ENCODE measurements at regions not wholly inside any gene's neighbourhood (a gene's known extent, or its start where the extent isn't known, plus 50 kb on each side); places are given as distances from the start of the nearest gene placed in this dataset.
"Not testable (repeated sequence)": the region's sequence is repeated elsewhere in the genome, so short reads cannot be mapped to it uniquely, and the experiment has no call there.

DNA sequence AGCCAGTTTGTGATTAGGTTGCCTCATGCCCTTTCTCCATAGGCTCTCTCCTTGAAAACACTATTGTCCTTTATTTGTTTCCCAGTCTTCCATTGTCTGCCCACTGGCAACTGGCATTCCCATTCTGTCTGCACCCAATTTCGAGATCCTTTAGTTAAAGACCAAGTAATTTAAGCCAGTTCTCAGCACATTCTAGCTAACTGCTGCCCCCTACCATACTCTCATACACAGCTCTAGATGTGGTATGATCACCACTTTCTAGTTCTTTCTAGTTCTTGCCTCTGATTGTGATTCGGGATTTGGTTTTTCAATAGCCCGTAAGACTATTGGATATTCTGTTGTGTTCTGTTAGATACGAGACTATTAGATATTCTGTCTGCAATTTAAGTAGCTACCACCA is 135.8 kb upstream of the TRPC5 start:
- ChIA-PET POLR2A (no interaction called here), CTCF (no interaction called here)
- no peak for DNase-seq (ENCODE audit: extremely low spot score)
- TF ChIP-seq SUZ12 (IDR thresholded peaks at IDR 0.05) (no peak), L3MBTL2 (conservative IDR thresholded peaks at IDR 0.05) (no peak), LEF1 (IDR thresholded peaks at IDR 0.05; ENCODE audit: borderline replicate concordance) (no peak), ELF4 (IDR thresholded peaks at IDR 0.05) (no peak), FOXK2 (IDR thresholded peaks at IDR 0.05) (no peak), BHLHE40 (IDR thresholded peaks at IDR 0.05; ENCODE audit: borderline replicate concordance) (no peak), TARDBP (IDR thresholded peaks at IDR 0.05) (no peak), FOXA1 (IDR thresholded peaks at IDR 0.05) (no peak), ARNT (IDR thresholded peaks at IDR 0.05) (no peak), CTBP1 (IDR thresholded peaks at IDR 0.05; ENCODE audit: borderline replicate concordance) (no peak)
- TF ChIP-seq, protein P1, sequence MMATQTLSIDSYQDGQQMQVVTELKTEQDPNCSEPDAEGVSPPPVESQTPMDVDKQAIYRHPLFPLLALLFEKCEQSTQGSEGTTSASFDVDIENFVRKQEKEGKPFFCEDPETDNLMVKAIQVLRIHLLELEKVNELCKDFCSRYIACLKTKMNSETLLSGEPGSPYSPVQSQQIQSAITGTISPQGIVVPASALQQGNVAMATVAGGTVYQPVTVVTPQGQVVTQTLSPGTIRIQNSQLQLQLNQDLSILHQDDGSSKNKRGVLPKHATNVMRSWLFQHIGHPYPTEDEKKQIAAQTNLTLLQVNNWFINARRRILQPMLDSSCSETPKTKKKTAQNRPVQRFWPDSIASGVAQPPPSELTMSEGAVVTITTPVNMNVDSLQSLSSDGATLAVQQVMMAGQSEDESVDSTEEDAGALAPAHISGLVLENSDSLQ (IDR thresholded peaks at IDR 0.05): no peak

DNA sequence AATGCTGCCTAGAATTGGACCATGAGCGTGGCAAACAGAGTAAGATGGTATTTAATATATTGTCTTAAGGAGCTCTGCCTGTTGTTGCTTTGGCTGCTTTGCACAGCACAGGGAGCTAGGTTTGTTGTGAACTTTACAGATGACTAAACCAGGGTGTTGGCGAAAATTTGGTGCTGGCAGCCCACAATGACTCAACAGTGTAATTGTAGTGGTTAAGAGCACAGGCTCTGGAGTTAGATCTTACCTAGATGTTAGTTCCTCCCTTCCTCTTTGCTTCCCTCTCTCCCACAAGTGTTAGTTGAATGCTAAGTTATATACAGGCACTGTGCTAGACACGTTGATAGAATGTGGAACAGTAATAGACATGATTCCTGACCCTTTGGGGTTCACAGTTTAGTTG is 128.9 kb upstream of the TRPC5 start:
- TF ChIP-seq CTBP1 (IDR thresholded peaks at IDR 0.05; ENCODE audit: borderline replicate concordance): no peak
- TF ChIP-seq BHLHE40 (IDR thresholded peaks at IDR 0.05; ENCODE audit: borderline replicate concordance): no peak
- no peak for TF ChIP-seq SP1 (IDR thresholded peaks at IDR 0.05)
- TF ChIP-seq ELF4 (IDR thresholded peaks at IDR 0.05): no peak
- no peak for TF ChIP-seq HDGF (IDR thresholded peaks at IDR 0.05; ENCODE audit: borderline replicate concordance)
- TF ChIP-seq, protein P1 (IDR thresholded peaks at IDR 0.05): no peak
- no peak for TF ChIP-seq ARNT (IDR thresholded peaks at IDR 0.05)
- CTCF ChIA-PET: no interaction called here
- DNase-seq (ENCODE audit: extremely low spot score): no peak
- POLR2A ChIA-PET: no interaction called here

DNA sequence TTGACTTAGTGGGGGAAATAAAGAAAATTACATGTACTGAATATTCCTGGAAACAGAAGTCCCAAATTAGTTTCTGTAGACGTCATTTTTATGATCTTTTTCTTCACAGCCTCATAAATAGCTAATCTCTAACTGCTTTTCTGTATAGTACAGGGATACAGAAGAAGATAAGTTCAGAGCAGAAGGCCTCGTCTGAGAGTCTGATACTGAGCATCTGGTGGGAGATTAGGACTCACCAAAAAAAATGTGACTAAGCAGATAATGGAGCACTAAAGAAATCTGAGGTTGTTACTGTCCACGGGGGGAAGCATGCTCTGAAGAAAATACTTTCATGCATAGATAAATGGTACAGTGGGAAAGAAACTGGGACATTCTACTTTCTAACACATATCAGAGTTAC is 115.3 kb upstream of the TRPC5 start:
- TF ChIP-seq CTBP1 (IDR thresholded peaks at IDR 0.05; ENCODE audit: borderline replicate concordance): no peak
- TF ChIP-seq ELF4 (IDR thresholded peaks at IDR 0.05): no peak
- TF ChIP-seq BHLHE40 (IDR thresholded peaks at IDR 0.05; ENCODE audit: borderline replicate concordance): no peak
- no peak for TF ChIP-seq L3MBTL2 (conservative IDR thresholded peaks at IDR 0.05)
- no peak for TF ChIP-seq FOXM1 (IDR thresholded peaks at IDR 0.05; ENCODE audit: borderline replicate concordance)
- TF ChIP-seq, protein P1 (IDR thresholded peaks at IDR 0.05): no peak
- TF ChIP-seq TARDBP (IDR thresholded peaks at IDR 0.05): no peak
- no peak for TF ChIP-seq LEF1 (IDR thresholded peaks at IDR 0.05; ENCODE audit: borderline replicate concordance)
- TF ChIP-seq SUZ12 (IDR thresholded peaks at IDR 0.05): no peak
- no peak for TF ChIP-seq NFRKB (IDR thresholded peaks at IDR 0.05)
- TF ChIP-seq SP1 (IDR thresholded peaks at IDR 0.05): no peak
- no peak for TF ChIP-seq ZNF384 (IDR thresholded peaks at IDR 0.05)
- TF ChIP-seq HDGF (IDR thresholded peaks at IDR 0.05; ENCODE audit: borderline replicate concordance): no peak
- no peak for TF ChIP-seq ARNT (IDR thresholded peaks at IDR 0.05)
- no peak for TF ChIP-seq FOXK2 (IDR thresholded peaks at IDR 0.05)
- no peak for TF ChIP-seq FOXA1 (IDR thresholded peaks at IDR 0.05)
- ChIA-PET POLR2A (no interaction called here), CTCF (no interaction called here)
- DNase-seq (ENCODE audit: extremely low spot score): no peak

DNA sequence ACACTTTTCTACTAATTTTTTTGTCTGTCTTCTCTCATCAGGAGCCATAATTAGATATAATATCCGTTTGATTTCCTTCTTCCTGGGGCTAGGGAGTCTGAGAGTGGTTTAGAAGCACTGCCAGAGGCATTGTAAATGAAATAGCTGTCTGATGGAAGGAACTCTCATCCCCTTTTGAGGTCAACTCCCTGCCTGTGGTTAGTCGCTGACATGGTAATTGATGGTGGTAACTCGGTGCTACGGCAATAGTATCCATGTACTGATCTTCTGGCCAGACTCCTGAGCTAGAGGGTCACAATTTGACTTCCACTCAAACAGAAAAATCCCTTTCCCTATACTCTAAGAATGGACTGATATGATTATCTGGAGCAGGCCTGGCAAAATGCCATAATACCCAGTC is 108.1 kb upstream of the TRPC5 start:
- POLR2A ChIA-PET: no interaction called here

DNA sequence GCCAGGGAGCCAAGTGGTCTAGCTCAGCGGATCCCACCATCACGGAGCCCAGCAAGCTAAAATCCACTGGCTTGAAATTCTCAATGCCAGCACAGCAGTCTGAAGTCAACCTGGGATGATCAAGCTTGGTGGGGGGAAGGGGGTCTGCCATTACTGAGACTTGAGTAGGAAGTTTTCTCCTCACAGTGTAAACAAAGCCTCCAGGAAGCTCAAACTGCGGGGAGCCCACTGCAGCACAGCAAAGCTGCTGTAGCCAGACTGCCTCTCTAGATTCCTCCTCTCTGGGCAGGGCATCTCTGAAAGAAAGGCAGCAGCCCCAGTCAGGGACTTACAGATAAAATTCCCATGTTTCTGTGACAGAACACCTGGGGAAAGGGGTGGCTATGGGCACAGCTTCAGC is 98.8 kb upstream of the TRPC5 start:
- CTCF ChIA-PET; DNase-seq (ENCODE audit: extremely low spot score); POLR2A ChIA-PET: not testable (repeated sequence)

More for the DNA sequence above, 108.1 kb upstream of the TRPC5 start:
- CTCF ChIA-PET: no interaction called here
- DNase-seq (ENCODE audit: extremely low spot score): no peak
- TF ChIP-seq FOXM1 (IDR thresholded peaks at IDR 0.05; ENCODE audit: borderline replicate concordance): no peak

DNA sequence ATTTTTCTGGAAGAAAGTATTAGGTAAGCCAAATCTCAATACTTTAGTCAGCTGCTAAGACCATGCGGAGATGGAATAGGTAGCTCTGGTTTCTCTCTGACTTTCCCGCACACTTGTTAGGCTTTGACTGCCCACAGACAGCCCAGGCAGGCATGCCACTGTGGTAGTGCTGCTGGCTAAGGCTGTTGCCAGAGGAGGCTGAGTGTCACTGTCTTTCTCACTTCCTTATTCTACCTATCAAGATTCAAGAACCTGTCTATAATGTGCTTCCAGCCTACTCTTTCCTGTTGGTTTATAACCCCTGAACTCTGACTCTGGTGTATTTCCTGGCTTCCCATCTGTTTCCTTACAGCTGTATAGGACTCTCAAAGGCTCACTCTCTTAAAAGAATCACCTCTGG is 81.8 kb upstream of the TRPC5 start:
- no peak for DNase-seq (ENCODE audit: extremely low spot score)
- TF ChIP-seq, protein P1 (IDR thresholded peaks at IDR 0.05): no peak
- TF ChIP-seq FOXM1 (IDR thresholded peaks at IDR 0.05; ENCODE audit: borderline replicate concordance) (no peak), FOXK2 (IDR thresholded peaks at IDR 0.05) (no peak), FOXA1 (IDR thresholded peaks at IDR 0.05) (no peak)
- ChIA-PET CTCF (no interaction called here), POLR2A (no interaction called here)

DNA sequence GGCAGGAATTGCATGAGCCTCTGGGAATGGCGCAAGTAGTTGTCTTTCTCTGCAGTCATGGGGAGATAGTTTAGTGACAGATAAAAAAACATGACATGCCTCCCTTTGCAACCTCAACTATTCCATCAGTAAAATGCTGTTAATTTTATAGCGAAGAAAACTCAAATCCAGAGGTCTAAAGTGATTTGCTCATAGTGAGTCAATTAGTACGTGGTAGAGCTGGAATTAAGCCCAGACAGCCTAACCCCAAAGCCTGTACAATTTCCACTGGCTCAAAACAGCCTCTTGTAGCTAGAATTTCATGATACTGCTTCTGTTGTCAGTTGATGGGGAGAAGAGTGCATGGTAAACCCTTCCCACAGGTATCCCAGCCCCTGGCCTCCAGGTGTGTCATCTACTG is 81.3 kb upstream of the TRPC5 start:
- POLR2A ChIA-PET: no interaction called here
- DNase-seq (ENCODE audit: extremely low spot score): no peak
- TF ChIP-seq L3MBTL2 (conservative IDR thresholded peaks at IDR 0.05): no peak
- TF ChIP-seq FOXM1 (IDR thresholded peaks at IDR 0.05; ENCODE audit: borderline replicate concordance): no peak
- no peak for TF ChIP-seq FOXA1 (IDR thresholded peaks at IDR 0.05)
- CTCF ChIA-PET: no interaction called here

All from HEK293T (cell line).